ENCODE measurements at regions not wholly inside any gene's neighbourhood (a gene's known extent, or its start where the extent isn't known, plus 50 kb on each side); places are given as distances from the start of the nearest gene placed in this dataset.

DNA sequence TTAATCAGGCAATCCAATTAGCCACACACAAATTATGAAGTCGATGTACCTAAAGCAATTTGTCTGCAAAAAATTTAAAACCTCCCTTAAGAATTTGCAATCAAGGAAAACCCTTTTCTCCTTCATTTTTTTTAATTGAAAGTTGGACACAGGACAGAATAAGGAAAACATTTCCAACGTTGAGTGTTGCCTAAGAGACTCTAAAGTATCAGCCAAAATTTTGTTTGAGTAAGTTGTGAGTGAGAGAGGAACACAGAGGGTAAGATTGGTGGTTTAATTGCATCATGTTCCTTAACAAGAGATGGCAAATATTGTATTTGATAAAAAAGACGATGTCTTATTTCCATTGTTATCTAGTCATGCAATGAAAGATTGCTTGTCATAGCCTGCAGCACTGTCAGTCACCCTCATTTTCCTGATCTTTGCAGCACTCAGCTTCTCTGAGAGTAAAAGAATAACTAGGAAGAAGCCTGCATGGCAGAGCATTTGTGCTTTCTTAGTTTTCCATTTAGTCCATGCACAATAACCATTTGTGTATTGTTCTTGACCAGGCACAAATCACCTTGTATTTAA, 115.5 kb downstream of the ICOS start:
- H3K27ac Mint-ChIP-seq (ENCODE audit: unreplicated experiment), result no peak overlapping the region
- H3K27me3 Mint-ChIP-seq (ENCODE audit: unreplicated experiment), result peaks cover 2% of the 10 kb centered on the region
- H3K4me3 Mint-ChIP-seq (ENCODE audit: unreplicated experiment), result no peak overlapping the region
- no peaks in the 10 kb centered on the region for H3K36me3 Mint-ChIP-seq (ENCODE audit: low read depth, unreplicated experiment)
- DNase-seq (ENCODE audit: low spot score), result no peak
- no peaks in the 10 kb centered on the region for H3K4me1 Mint-ChIP-seq (ENCODE audit: unreplicated experiment)
- TF ChIP-seq CTCF (IDR thresholded peaks at IDR 0.05; ENCODE audit: unreplicated experiment), result no peak
- H3K9me3 Mint-ChIP-seq (ENCODE audit: unreplicated experiment), result no peaks in the 10 kb centered on the region

GRCh38 chr2:204059016-204059415, 122.5 kb downstream of the ICOS start:
- H3K9me3 Mint-ChIP-seq (ENCODE audit: unreplicated experiment), result no peaks in the 10 kb centered on the region
- no peaks in the 10 kb centered on the region for H3K4me1 Mint-ChIP-seq (ENCODE audit: unreplicated experiment)
- no peak overlapping the region for H3K4me3 Mint-ChIP-seq (ENCODE audit: unreplicated experiment)

GRCh38 chr2:204060841-204061240, 124.3 kb downstream of the ICOS start:
- Mint-ChIP-seq H3K36me3 (ENCODE audit: low read depth, unreplicated experiment) (no peaks in the 10 kb centered on the region), H3K27me3 (ENCODE audit: unreplicated experiment) (peaks cover 1% of the 10 kb centered on the region), H3K27ac (ENCODE audit: unreplicated experiment) (no peak overlapping the region), H3K9me3 (ENCODE audit: unreplicated experiment) (no peaks in the 10 kb centered on the region), H3K4me1 (ENCODE audit: unreplicated experiment) (no peaks in the 10 kb centered on the region), H3K4me3 (ENCODE audit: unreplicated experiment) (no peak overlapping the region)
- no peak for TF ChIP-seq CTCF (IDR thresholded peaks at IDR 0.05; ENCODE audit: unreplicated experiment)
- no peak for DNase-seq (ENCODE audit: low spot score)

More at GRCh38 chr2:204059016-204059415, 122.5 kb downstream of the ICOS start:
- H3K36me3 Mint-ChIP-seq (ENCODE audit: low read depth, unreplicated experiment), result no peaks in the 10 kb centered on the region
- no peak overlapping the region for H3K27ac Mint-ChIP-seq (ENCODE audit: unreplicated experiment)
- H3K27me3 Mint-ChIP-seq (ENCODE audit: unreplicated experiment), result peaks cover 1% of the 10 kb centered on the region
- DNase-seq (ENCODE audit: low spot score), result no peak
- TF ChIP-seq CTCF (IDR thresholded peaks at IDR 0.05; ENCODE audit: unreplicated experiment), result no peak

DNA sequence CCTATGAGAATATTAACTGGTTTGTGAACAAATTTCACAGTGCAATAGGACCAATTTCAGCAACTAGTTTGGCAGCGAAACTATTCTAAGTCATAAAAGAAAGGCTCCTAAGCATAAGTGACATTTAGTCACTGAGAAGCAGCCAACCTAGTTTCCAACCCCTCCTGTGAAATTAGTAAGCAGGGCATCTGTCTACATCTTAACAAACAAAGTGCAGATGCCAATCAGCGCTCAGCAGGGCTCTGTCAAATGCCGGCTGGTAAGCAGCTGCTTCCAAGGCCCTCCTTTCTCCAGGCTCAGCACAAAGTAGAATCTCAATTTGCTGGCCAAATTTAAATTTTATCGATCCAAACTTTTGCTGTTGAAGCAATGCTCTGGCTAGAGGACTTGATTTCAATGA, 124.7 kb downstream of the ICOS start:
- H3K27ac Mint-ChIP-seq (ENCODE audit: unreplicated experiment), result no peak overlapping the region
- no peaks in the 10 kb centered on the region for H3K9me3 Mint-ChIP-seq (ENCODE audit: unreplicated experiment)
- no peaks in the 10 kb centered on the region for H3K4me1 Mint-ChIP-seq (ENCODE audit: unreplicated experiment)
- peaks cover 1% of the 10 kb centered on the region for H3K27me3 Mint-ChIP-seq (ENCODE audit: unreplicated experiment)
- DNase-seq (ENCODE audit: low spot score), result no peak
- no peaks in the 10 kb centered on the region for H3K36me3 Mint-ChIP-seq (ENCODE audit: low read depth, unreplicated experiment)
- TF ChIP-seq CTCF (IDR thresholded peaks at IDR 0.05; ENCODE audit: unreplicated experiment), result no peak
- H3K4me3 Mint-ChIP-seq (ENCODE audit: unreplicated experiment), result no peak overlapping the region

DNA sequence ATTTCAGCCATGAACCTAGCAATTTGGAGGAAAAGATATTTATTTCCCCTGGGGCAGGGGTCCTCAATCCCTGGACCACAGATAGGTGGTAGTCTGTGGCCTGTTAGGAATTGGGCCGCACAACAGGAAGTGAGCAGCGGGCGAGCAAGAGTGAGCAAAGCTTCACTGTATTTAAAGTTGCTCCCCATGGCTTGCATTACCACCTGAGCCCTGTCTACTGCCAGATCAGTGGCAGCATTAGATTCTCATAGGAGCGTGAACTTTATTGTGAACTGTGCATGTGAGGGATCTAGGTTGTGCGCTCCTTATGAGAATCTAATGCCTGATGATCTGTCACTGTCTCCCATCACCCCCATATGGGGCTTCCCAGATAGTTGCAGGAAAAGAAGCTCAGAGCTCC, 127.6 kb downstream of the ICOS start:
- Mint-ChIP-seq H3K27me3 (ENCODE audit: unreplicated experiment) (peaks cover 1% of the 10 kb centered on the region), H3K36me3 (ENCODE audit: low read depth, unreplicated experiment) (no peaks in the 10 kb centered on the region), H3K27ac (ENCODE audit: unreplicated experiment) (no peak overlapping the region), H3K4me1 (ENCODE audit: unreplicated experiment) (no peaks in the 10 kb centered on the region), H3K9me3 (ENCODE audit: unreplicated experiment) (no peaks in the 10 kb centered on the region), H3K4me3 (ENCODE audit: unreplicated experiment) (no peak overlapping the region)
- no peak for TF ChIP-seq CTCF (IDR thresholded peaks at IDR 0.05; ENCODE audit: unreplicated experiment)
- no peak for DNase-seq (ENCODE audit: low spot score)
